Transverse colon (tissue), 3 donors: ENCODE measurements at regions not wholly inside any gene's neighbourhood (a gene's known extent, or its start where the extent isn't known, plus 50 kb on each side); places are given as distances from the start of the nearest gene placed in this dataset.

Source experiments
- POLR2A ChIP-seq: fragments of 450-650 bp; IDR thresholded peaks from one replicate; pipeline ENCODE4 v1.6.1; 2016; ENCODE audit warnings: antibody characterized with exemption, mild to moderate bottlenecking, moderate library complexity
- TF ChIP-seq, protein P1 (sequence below), 5 experiments: fragments of 200-600 bp in 3 of 5; fragments of 450-650 bp in 2 of 5; sonication (generic) in 3 of 5; IDR thresholded peaks; 1 replicate in 2 of 5; 2 replicates in 3 of 5; pipeline ENCODE4 v1.5.1; 2016 to 2017; ENCODE audit warnings: antibody characterized with exemption in 5 of 5, inconsistent platforms in 3 of 5, mild to moderate bottlenecking in 2 of 5, moderate library complexity in 1 of 5

DNA sequence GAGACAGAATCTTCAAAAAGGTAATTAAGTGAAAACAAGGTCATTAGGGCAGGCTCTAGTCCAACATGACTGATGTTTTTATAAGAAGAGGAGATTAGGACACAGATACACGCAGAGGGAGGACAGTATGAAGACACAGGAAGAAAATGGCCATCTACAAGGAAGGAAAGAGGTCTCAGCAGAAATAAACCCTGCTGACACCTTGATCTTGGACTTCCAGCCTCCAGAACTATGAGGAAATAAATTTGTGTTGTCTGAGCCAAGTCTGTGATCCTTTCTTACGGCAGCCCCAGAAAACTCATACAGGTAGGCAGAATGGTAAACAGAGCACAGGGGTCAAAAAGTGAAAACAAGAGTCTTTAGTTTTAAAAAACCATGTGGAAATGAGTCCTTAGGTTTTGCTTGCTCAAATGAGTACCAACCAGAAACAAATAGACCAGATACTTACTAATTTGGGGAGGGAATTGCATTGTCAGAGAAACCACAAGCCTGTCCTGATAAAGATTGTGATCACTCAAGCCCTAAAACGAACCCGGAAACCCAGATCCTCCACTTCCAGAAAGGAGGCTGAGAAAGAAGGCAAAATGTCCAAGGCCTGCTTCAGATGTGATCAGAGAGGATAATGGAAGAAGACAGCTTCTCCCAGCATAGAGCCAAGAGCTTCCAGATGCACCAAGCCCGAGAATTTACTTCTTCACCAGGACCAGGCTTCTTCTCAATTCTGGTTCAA lies 93.9 kb downstream of the DUSP6 start:
- TF ChIP-seq, protein P1, sequence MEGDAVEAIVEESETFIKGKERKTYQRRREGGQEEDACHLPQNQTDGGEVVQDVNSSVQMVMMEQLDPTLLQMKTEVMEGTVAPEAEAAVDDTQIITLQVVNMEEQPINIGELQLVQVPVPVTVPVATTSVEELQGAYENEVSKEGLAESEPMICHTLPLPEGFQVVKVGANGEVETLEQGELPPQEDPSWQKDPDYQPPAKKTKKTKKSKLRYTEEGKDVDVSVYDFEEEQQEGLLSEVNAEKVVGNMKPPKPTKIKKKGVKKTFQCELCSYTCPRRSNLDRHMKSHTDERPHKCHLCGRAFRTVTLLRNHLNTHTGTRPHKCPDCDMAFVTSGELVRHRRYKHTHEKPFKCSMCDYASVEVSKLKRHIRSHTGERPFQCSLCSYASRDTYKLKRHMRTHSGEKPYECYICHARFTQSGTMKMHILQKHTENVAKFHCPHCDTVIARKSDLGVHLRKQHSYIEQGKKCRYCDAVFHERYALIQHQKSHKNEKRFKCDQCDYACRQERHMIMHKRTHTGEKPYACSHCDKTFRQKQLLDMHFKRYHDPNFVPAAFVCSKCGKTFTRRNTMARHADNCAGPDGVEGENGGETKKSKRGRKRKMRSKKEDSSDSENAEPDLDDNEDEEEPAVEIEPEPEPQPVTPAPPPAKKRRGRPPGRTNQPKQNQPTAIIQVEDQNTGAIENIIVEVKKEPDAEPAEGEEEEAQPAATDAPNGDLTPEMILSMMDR (IDR thresholded peaks at IDR 0.05), result no peak
- TF ChIP-seq POLR2A, result no peak
